CD8-positive, alpha-beta memory T cell (primary cell): ENCODE measurements at regions not wholly inside any gene's neighbourhood (a gene's known extent, or its start where the extent isn't known, plus 50 kb on each side); places are given as distances from the start of the nearest gene placed in this dataset.

Experiments used
- CTCF ChIA-PET: fragments of 350-600 bp; sonication (Branson Sonifier 250); formaldehyde crosslinking; loops from one replicate; lab custom pipeline; 2021; ENCODE audit warnings: antibody characterized with exemption; lab: Charles Lee
- POLR2A ChIA-PET: fragments of 350-600 bp; sonication (Branson Sonifier 250); formaldehyde crosslinking; loops from one replicate; lab custom pipeline; 2021; ENCODE audit warnings: antibody characterized with exemption; lab: Charles Lee
- DNase-seq, 5 donors: peaks; one replicate each; pipeline versions ENCODE4 v3.0.0 to v3.0.0-alpha.2; 2020 to 2022; ENCODE audit warnings: mixed read lengths in 1 of 5
- H3K27ac ChIP-seq: one replicate; pipeline ENCODE4 v1.7.0; 2013; ENCODE audit warnings: low read depth, mild to moderate bottlenecking, low read length, moderate library complexity
- H3K27me3 ChIP-seq: 2 replicates; pipeline ENCODE4 v1.7.0; 2013; ENCODE audit warnings: low read length, mild to moderate bottlenecking; ENCODE audit not compliant: insufficient read depth, poor library complexity, severe bottlenecking
- H3K36me3 ChIP-seq: 2 replicates; pipeline ENCODE4 v1.7.0; 2013; ENCODE audit warnings: mild to moderate bottlenecking, low read length, moderate library complexity; ENCODE audit not compliant: insufficient read depth
- H3K4me1 ChIP-seq: 2 replicates; pipeline ENCODE4 v1.7.0; 2013; ENCODE audit warnings: mild to moderate bottlenecking, low read length, moderate library complexity; ENCODE audit not compliant: insufficient read depth
- H3K4me3 ChIP-seq: 2 replicates; pipeline ENCODE4 v1.7.0; 2013; ENCODE audit warnings: mild to moderate bottlenecking, low read length
- H3K9me3 ChIP-seq: 2 replicates; pipeline ENCODE4 v1.7.0; 2013; ENCODE audit warnings: mild to moderate bottlenecking, low read length
- H3K27ac Mint-ChIP-seq, 8 donors: one replicate each; pipeline ENCODE4 v1.8.0; 2020 to 2021; ENCODE audit warnings: mixed read lengths in 8 of 8, mild to moderate bottlenecking in 6 of 8, inconsistent platforms in 3 of 8, moderate library complexity in 3 of 8
- H3K27me3 Mint-ChIP-seq, 2 donors: one replicate each; pipeline ENCODE4 v1.8.0; 2020 to 2021; ENCODE audit warnings: mixed read lengths in 2 of 2, mild to moderate bottlenecking in 1 of 2, moderate library complexity in 1 of 2
- H3K36me3 Mint-ChIP-seq, 3 donors: one replicate each; pipeline ENCODE4 v1.8.0; 2020 to 2021; ENCODE audit warnings: mixed read lengths in 3 of 3, inconsistent platforms in 1 of 3, mild to moderate bottlenecking in 1 of 3
- H3K4me1 Mint-ChIP-seq, 3 donors: one replicate each; pipeline ENCODE4 v1.8.0; 2020 to 2021; ENCODE audit warnings: mixed read lengths in 3 of 3, inconsistent platforms in 1 of 3, mild to moderate bottlenecking in 1 of 3
- H3K4me3 Mint-ChIP-seq, 7 donors: one replicate each; pipeline ENCODE4 v1.8.0; 2020 to 2021; ENCODE audit warnings: mixed read lengths in 7 of 7, mild to moderate bottlenecking in 6 of 7, moderate library complexity in 4 of 7, inconsistent platforms in 2 of 7
- H3K9me3 Mint-ChIP-seq, 5 donors: one replicate each; pipeline ENCODE4 v1.8.0; 2020 to 2022; ENCODE audit warnings: mixed read lengths in 5 of 5, mild to moderate bottlenecking in 3 of 5, moderate library complexity in 2 of 5, inconsistent platforms in 1 of 5

- Histone ChIP-seq H3K4me3 (no peak overlapping the region), H3K36me3 (no peaks in the 10 kb centered on the region), H3K9me3 (peaks cover 4% of the 10 kb centered on the region), H3K4me1 (no peaks in the 10 kb centered on the region), H3K27ac (no peak overlapping the region), H3K27me3 (no peaks in the 10 kb centered on the region)
- ChIA-PET CTCF (interaction anchor here (1.1 kb wide), 1 partner anchor 11 kb away, joined by 3 read pairs; no protein-coding TSS in a partner anchor), POLR2A (no interaction called here)
- DNase-seq, result no peak
- Mint-ChIP-seq H3K4me1 (no peaks in the 10 kb centered on the region), H3K4me3 (no peak overlapping the region), H3K27ac (no peak overlapping the region), H3K36me3 (no peaks in the 10 kb centered on the region), H3K27me3 (no peaks in the 10 kb centered on the region), H3K9me3 (peaks cover 3 to 24% (median 11%) of the 10 kb centered on the region in 5 donors)
These were observed 926.8 kb upstream of the MIR17HG start for GRCh38 chr13:90420683-90421082.

- no peaks in the 10 kb centered on the region for H3K27me3 Mint-ChIP-seq
- peaks cover 0 to 25% (median 9%) of the 10 kb centered on the region in 5 donors for H3K9me3 Mint-ChIP-seq
- no peaks in the 10 kb centered on the region for H3K4me1 ChIP-seq
- no peaks in the 10 kb centered on the region for H3K27me3 ChIP-seq
- no peaks in the 10 kb centered on the region for H3K36me3 ChIP-seq
- no peak for DNase-seq
- no peak overlapping the region for H3K4me3 ChIP-seq
- no peaks in the 10 kb centered on the region for H3K9me3 ChIP-seq
- no peaks in the 10 kb centered on the region for H3K36me3 Mint-ChIP-seq
- POLR2A ChIA-PET, result no interaction called here
- H3K27ac ChIP-seq, result no peak overlapping the region
- no peak overlapping the region for H3K4me3 Mint-ChIP-seq
- no peak overlapping the region for H3K27ac Mint-ChIP-seq
- no peaks in the 10 kb centered on the region for H3K4me1 Mint-ChIP-seq
- CTCF ChIA-PET, result no interaction called here
These were observed 919.9 kb upstream of the MIR17HG start for GRCh38 chr13:90427322-90428272.

- ChIA-PET POLR2A (no interaction called here), CTCF (no interaction called here)
- H3K36me3 ChIP-seq, result no peaks in the 10 kb centered on the region
- H3K4me3 ChIP-seq, result no peak overlapping the region
- Mint-ChIP-seq H3K9me3 (peaks cover 0 to 35% (median 9%) of the 10 kb centered on the region in 5 donors), H3K27ac (no peak overlapping the region), H3K27me3 (no peaks in the 10 kb centered on the region), H3K4me3 (no peak overlapping the region), H3K4me1 (no peaks in the 10 kb centered on the region), H3K36me3 (no peaks in the 10 kb centered on the region)
- no peaks in the 10 kb centered on the region for H3K27me3 ChIP-seq
- no peaks in the 10 kb centered on the region for H3K4me1 ChIP-seq
- no peak for DNase-seq
- no peak overlapping the region for H3K27ac ChIP-seq
- no peaks in the 10 kb centered on the region for H3K9me3 ChIP-seq
These were observed 918.8 kb upstream of the MIR17HG start for GRCh38 chr13:90428522-90429210.

GRCh38 chr13:90430127-90430526 lies 917.4 kb upstream of the MIR17HG start:
- no peaks in the 10 kb centered on the region for H3K4me1 Mint-ChIP-seq
- H3K9me3 Mint-ChIP-seq, result peaks cover 0 to 40% (median 7%) of the 10 kb centered on the region in 5 donors
- no peak overlapping the region for H3K4me3 Mint-ChIP-seq
- Histone ChIP-seq H3K27me3 (no peaks in the 10 kb centered on the region), H3K27ac (no peak overlapping the region), H3K9me3 (no peaks in the 10 kb centered on the region), H3K4me3 (no peak overlapping the region), H3K36me3 (no peaks in the 10 kb centered on the region), H3K4me1 (no peaks in the 10 kb centered on the region)
- ChIA-PET POLR2A (no interaction called here), CTCF (no interaction called here)
- H3K36me3 Mint-ChIP-seq, result no peaks in the 10 kb centered on the region
- no peaks in the 10 kb centered on the region for H3K27me3 Mint-ChIP-seq
- no peak overlapping the region for H3K27ac Mint-ChIP-seq
- no peak for DNase-seq

GRCh38 chr13:90436697-90437096 lies 910.8 kb upstream of the MIR17HG start:
- H3K9me3 Mint-ChIP-seq, result peaks cover 0 to 26% (median 8%) of the 10 kb centered on the region in 5 donors
- no peaks in the 10 kb centered on the region for H3K36me3 ChIP-seq
- H3K4me1 Mint-ChIP-seq, result no peaks in the 10 kb centered on the region
- no peak for DNase-seq
- no peak overlapping the region for H3K4me3 ChIP-seq
- no peaks in the 10 kb centered on the region for H3K4me1 ChIP-seq
- ChIA-PET CTCF (no interaction called here), POLR2A (no interaction called here)
- H3K27ac Mint-ChIP-seq, result no peak overlapping the region
- H3K27ac ChIP-seq, result no peak overlapping the region
- H3K9me3 ChIP-seq, result no peaks in the 10 kb centered on the region
- H3K27me3 ChIP-seq, result no peaks in the 10 kb centered on the region
- no peaks in the 10 kb centered on the region for H3K27me3 Mint-ChIP-seq
- no peaks in the 10 kb centered on the region for H3K36me3 Mint-ChIP-seq
- no peak overlapping the region for H3K4me3 Mint-ChIP-seq

GRCh38 chr13:90438576-90438975 lies 908.9 kb upstream of the MIR17HG start:
- H3K27me3 Mint-ChIP-seq, result no peaks in the 10 kb centered on the region
- H3K36me3 ChIP-seq, result no peaks in the 10 kb centered on the region
- no peak overlapping the region for H3K4me3 Mint-ChIP-seq
- no peak overlapping the region for H3K27ac ChIP-seq
- no peaks in the 10 kb centered on the region for H3K36me3 Mint-ChIP-seq
- ChIA-PET CTCF (no interaction called here), POLR2A (no interaction called here)
- H3K4me1 Mint-ChIP-seq, result no peaks in the 10 kb centered on the region
- peaks cover 0 to 25% (median 7%) of the 10 kb centered on the region in 5 donors for H3K9me3 Mint-ChIP-seq
- no peaks in the 10 kb centered on the region for H3K27me3 ChIP-seq
- no peak overlapping the region for H3K4me3 ChIP-seq
- no peak for DNase-seq
- H3K9me3 ChIP-seq, result no peaks in the 10 kb centered on the region
- H3K4me1 ChIP-seq, result no peaks in the 10 kb centered on the region
- H3K27ac Mint-ChIP-seq, result no peak overlapping the region

GRCh38 chr13:90443268-90443667 lies 904.2 kb upstream of the MIR17HG start:
- H3K27me3 Mint-ChIP-seq, result no peaks in the 10 kb centered on the region
- POLR2A ChIA-PET, result no interaction called here

GRCh38 chr13:90444232-90444631 lies 903.3 kb upstream of the MIR17HG start:
- Histone ChIP-seq H3K4me1 (no peaks in the 10 kb centered on the region), H3K27ac (no peak overlapping the region), H3K9me3 (no peaks in the 10 kb centered on the region), H3K36me3 (no peaks in the 10 kb centered on the region), H3K27me3 (no peaks in the 10 kb centered on the region), H3K4me3 (no peak overlapping the region)
- Mint-ChIP-seq H3K4me3 (no peak overlapping the region), H3K27me3 (no peaks in the 10 kb centered on the region), H3K27ac (no peak overlapping the region), H3K9me3 (peaks cover 0 to 22% (median 9%) of the 10 kb centered on the region in 5 donors), H3K4me1 (no peaks in the 10 kb centered on the region), H3K36me3 (no peaks in the 10 kb centered on the region)
- ChIA-PET POLR2A (no interaction called here), CTCF (no interaction called here)
- no peak for DNase-seq

More at GRCh38 chr13:90443268-90443667, 904.2 kb upstream of the MIR17HG start:
- Histone ChIP-seq H3K4me3 (no peak overlapping the region), H3K27ac (no peak overlapping the region), H3K9me3 (no peaks in the 10 kb centered on the region), H3K27me3 (no peaks in the 10 kb centered on the region), H3K4me1 (no peaks in the 10 kb centered on the region), H3K36me3 (no peaks in the 10 kb centered on the region)
- CTCF ChIA-PET, result no interaction called here
- no peaks in the 10 kb centered on the region for H3K36me3 Mint-ChIP-seq
- H3K9me3 Mint-ChIP-seq, result peaks cover 0 to 18% (median 9%) of the 10 kb centered on the region in 5 donors
- no peaks in the 10 kb centered on the region for H3K4me1 Mint-ChIP-seq
- H3K27ac Mint-ChIP-seq, result no peak overlapping the region
- DNase-seq, result no peak
- no peak overlapping the region for H3K4me3 Mint-ChIP-seq
